ENCODE measurements at regions not wholly inside any gene's neighbourhood (a gene's known extent, or its start where the extent isn't known, plus 50 kb on each side); places are given as distances from the start of the nearest gene placed in this dataset.
"Not testable (repeated sequence)": the region's sequence is repeated elsewhere in the genome, so short reads cannot be mapped to it uniquely, and the experiment has no call there.

DNA sequence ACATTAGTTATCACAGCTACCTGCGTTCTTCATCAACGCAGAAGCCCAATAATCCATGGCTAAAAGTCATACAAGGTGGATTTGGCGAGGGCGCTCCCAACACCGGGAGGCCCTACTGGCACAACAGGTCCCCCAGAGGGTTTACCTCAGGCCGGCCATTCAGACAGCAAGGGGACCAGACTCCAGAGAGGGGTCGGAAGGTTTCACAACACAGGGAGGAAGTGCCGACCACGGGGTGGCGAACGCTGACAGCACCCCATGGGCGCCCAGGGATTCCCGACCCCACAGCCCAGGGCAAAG lies 1515.9 kb upstream of the DEFB115 start:
- no peaks in the 10 kb centered on the region for H3K4me1 ChIP-seq
- ATAC-seq (no peak), DNase-seq (no peak)
- no peak overlapping the region for H3K27ac ChIP-seq
- H3K36me3 ChIP-seq: no peaks in the 10 kb centered on the region
- no peaks in the 10 kb centered on the region for H3K27me3 ChIP-seq
- intact Hi-C loops (cut with DNase I): no loop called here
- no peak for TF ChIP-seq CTCF (IDR thresholded peaks at IDR 0.05)
- no peak overlapping the region for H3K4me3 ChIP-seq
- peaks cover 12% of the 10 kb centered on the region for H3K9me3 ChIP-seq

- intact Hi-C loops (cut with DNase I): no loop called here
- Histone ChIP-seq H3K36me3 (no peaks in the 10 kb centered on the region), H3K4me1 (no peaks in the 10 kb centered on the region), H3K27ac (no peak overlapping the region), H3K9me3 (peaks cover 11% of the 10 kb centered on the region), H3K4me3 (no peak overlapping the region), H3K27me3 (no peaks in the 10 kb centered on the region)
- ATAC-seq: peak; percentile 62
- no peak for TF ChIP-seq CTCF (IDR thresholded peaks at IDR 0.05)
- DNase-seq: peak; percentile 55
Observed at GRCh38 chr20:29741894-29742698, 1515.4 kb upstream of the DEFB115 start.

DNA sequence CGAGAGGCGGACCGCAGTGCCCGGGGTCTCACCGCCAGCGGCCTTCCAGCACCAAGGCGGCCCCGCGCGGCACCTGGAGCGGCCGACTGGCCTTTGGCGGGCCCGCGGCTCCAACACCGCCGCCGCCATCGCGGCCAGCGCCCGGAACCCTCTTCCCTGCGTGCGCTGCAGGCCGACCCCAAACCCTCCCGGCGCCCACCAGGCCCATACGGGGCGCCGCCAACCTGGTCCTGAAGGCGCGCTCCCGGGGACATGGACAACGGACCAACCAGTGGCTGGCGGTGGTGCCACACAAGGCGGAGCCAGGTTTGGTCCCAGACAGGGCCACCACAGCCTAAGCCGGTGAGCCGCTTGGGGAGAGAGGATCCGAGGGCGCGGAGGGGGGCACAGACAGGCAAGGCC lies 1514.8 kb upstream of the DEFB115 start:
- H3K27me3 ChIP-seq: no peaks in the 10 kb centered on the region

GRCh38 chr20:29743101-29743931 lies 1514.1 kb upstream of the DEFB115 start:
- intact Hi-C loops (cut with DNase I): no loop called here
- H3K9me3 ChIP-seq: no peaks in the 10 kb centered on the region
- TF ChIP-seq CTCF (IDR thresholded peaks at IDR 0.05): no peak
- DNase-seq (peak; percentile 52), ATAC-seq (peak; percentile 31)
- H3K27me3 ChIP-seq: no peaks in the 10 kb centered on the region
- no peak overlapping the region for H3K4me3 ChIP-seq
- no peaks in the 10 kb centered on the region for H3K36me3 ChIP-seq
- no peaks in the 10 kb centered on the region for H3K4me1 ChIP-seq
- H3K27ac ChIP-seq: no peak overlapping the region

More for the DNA sequence above, 1514.8 kb upstream of the DEFB115 start:
- TF ChIP-seq CTCF (IDR thresholded peaks at IDR 0.05): no peak
- H3K4me3 ChIP-seq: no peak overlapping the region
- intact Hi-C loops (cut with DNase I): no loop called here
- H3K27ac ChIP-seq: no peak overlapping the region
- H3K9me3 ChIP-seq: peaks cover 5% of the 10 kb centered on the region
- H3K36me3 ChIP-seq: no peaks in the 10 kb centered on the region
- ATAC-seq (peak; percentile 36), DNase-seq (peak; percentile 43)
- H3K4me1 ChIP-seq: no peaks in the 10 kb centered on the region

DNA sequence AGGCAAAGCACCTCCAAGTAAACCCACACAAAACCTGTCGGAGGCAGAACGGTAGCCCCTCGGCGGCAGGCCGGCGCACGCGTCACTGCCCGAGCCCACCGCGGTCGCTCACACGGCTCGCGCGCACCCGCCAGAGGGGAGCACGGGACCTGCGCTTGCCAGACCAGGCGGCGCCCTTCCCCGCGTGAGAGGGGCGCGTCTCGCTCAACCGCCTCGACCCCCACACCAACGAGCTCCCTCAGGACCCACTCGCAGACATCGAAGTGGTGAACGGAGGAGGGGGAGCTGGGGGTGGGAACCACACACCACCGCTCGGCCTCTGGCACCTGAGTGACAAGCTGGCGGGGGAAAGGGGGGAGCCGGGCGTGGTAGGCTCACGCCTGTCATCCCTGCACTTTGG lies 1513.4 kb upstream of the DEFB115 start:
- H3K4me3 ChIP-seq: no peak overlapping the region
- no peaks in the 10 kb centered on the region for H3K27me3 ChIP-seq
- H3K27ac ChIP-seq: no peak overlapping the region
- TF ChIP-seq CTCF (IDR thresholded peaks at IDR 0.05): no peak
- no peaks in the 10 kb centered on the region for H3K36me3 ChIP-seq
- ATAC-seq (no peak), DNase-seq (peak; percentile 46)
- H3K4me1 ChIP-seq: no peaks in the 10 kb centered on the region
- intact Hi-C loops (cut with DNase I): no loop called here
- no peaks in the 10 kb centered on the region for H3K9me3 ChIP-seq

DNA sequence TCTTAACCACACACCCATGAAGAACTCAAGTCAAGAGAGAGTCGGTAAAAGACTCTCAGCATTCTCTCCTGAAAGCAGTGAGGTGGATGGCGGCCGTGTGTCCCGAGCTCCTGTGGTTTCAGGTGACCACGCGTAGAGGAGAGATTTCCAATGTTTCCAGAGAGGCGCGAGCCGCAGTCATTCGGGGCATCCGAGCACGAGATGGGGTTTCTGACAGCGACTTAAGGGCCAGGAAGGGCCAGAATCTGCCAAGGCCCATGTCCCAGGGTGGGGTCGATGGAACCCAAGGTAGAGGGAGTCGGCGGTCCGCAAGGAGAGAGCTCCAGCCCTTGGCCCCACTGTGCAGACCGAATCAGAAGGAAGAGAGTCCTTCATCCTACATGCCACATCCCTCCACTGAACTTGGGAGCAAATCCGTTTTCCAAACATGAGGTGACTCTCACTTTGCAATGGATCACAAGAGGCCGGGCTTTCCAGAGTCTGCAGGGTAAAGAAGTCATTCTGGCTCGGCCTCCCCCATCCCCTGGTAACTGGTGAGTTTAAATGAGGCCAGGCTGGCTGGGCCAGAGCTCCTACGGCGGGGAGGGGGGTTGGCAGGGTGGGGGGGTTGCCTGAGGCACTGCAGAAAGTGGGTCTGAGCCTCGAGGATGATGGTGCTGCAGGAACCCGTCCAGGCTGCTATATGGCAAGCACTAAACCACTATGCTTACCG lies 1511.8 kb upstream of the DEFB115 start:
- ATAC-seq; H3K27ac ChIP-seq; H3K9me3 ChIP-seq; H3K36me3 ChIP-seq; H3K4me1 ChIP-seq; intact Hi-C loops (cut with DNase I); H3K4me3 ChIP-seq; H3K27me3 ChIP-seq: not testable (repeated sequence)
- DNase-seq: peak; percentile 40

Data from upper lobe of right lung (tissue), 1 donor.